ENCODE measurements at regions not wholly inside any gene's neighbourhood (a gene's known extent, or its start where the extent isn't known, plus 50 kb on each side); places are given as distances from the start of the nearest gene placed in this dataset.
"Not testable (repeated sequence)": the region's sequence is repeated elsewhere in the genome, so short reads cannot be mapped to it uniquely, and the experiment has no call there.

GRCh38 chrX:13226214-13226613 is 93.6 kb downstream of the ATXN3L start:
- DNase-seq (ENCODE audit: low read depth in 4 of 4, low spot score in 3 of 4): no peak

DNA sequence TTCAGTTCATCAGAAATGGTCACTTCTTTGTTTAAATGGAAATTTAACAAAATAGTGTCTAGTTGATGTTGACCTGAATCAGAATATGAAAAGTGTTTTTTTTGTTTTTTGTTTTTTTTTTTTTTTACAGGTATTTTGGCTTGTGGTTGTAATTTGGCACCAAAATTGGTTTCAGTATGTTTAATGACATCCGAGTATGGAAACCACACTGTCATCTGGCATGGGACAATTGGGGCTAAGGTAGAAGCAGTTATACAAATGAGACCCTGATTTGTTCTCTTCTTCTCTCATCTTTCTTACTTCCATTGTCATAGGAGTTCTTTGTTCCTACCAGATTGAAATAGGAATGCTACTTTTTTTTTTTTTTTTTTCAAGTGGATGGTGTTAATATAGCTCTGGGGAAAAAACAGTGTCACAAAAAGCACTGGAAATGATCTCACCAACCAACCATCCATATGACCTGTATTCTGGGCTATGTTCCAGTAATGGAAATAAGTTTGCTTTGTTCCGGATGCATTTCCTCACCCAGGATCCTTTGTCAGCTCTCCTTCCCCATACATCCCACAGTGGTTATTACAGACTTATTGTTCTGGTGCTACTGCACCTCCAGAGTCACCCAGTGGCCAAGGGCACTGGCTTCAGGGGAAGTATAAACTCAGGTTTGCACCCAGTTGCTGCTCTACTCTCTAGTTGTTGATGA is 95.8 kb downstream of the ATXN3L start:
- no peak for DNase-seq (ENCODE audit: low read depth in 4 of 4, low spot score in 3 of 4)

- DNase-seq (ENCODE audit: low read depth in 4 of 4, low spot score in 3 of 4): no peak
Measured at GRCh38 chrX:13220916-13221315, 98.9 kb downstream of the ATXN3L start.

DNA sequence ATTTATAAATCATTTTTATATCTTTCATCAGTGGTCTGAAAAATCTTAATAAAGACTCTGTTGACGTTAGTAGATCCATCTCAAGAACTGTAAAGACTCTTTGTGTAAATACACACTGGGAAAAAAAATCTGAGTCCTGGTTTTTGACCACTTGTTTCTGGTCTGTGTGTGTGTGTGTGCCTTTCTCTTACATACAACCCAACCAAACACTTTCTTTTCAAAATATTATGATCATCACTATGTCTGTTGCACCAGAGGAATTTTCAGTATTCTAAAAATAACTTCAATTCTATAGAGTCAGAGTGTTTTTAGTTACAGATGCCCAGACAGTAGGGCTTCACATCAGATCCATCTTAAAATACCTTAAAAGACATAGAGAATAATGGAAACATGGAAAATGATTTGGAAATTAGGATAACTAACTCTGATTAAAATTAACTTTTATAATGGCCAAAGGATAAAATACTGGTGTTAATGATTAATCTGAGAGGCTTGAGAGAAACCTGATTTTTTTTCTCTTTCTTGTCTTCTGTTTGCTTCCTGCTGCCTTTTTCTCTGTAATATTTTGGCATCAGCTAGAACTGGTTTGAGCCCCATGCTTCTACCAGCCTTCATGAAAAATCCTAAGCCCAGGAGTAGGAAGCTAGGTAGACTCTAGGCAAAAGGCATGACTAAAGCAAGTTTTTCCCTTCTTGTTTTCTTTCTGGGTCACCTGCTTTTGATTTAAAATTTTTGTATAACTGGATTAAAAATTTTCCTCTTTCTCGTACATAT is 99.7 kb downstream of the ATXN3L start:
- no peak for DNase-seq (ENCODE audit: low read depth in 4 of 4, low spot score in 3 of 4)

DNA sequence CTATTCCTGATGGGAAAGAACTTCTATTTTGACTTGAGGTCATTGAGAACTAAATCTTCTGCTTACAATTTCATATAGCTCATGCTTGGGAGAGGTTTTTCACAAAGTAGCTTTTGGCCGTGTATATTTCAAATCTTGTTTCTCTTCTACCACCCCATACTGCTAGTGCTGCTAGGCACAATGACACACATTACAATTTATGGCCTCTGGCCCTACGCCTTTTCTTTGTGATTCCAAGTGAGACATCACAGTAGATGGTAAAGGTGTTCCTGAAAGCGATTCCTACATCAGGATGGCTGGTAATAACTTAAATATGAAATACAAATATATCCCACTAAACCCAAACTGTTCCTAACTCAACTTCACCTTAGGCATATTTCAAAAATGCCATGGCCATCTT is 101.1 kb downstream of the ATXN3L start:
- no peak for DNase-seq (ENCODE audit: low read depth in 4 of 4, low spot score in 3 of 4)

DNA sequence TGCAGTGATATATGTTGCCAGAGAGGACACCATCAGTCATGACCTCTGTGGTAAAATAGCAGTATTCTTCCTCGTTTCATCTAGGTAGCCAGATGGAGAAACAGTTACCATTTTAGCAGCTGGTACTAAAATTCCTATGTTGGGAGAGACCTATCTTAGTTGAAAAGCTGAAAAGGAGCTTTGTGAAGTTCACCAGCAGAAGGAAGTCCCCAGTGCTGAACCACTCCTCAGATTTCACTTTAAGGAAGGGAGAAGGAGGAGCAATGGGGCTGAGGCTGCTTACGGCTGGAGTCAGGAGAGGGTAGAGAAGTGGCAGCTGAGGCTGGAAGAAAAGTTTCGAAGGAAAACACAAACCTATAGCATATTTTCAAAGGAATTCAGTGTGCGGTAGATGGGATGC is 103.7 kb downstream of the ATXN3L start:
- no peak for DNase-seq (ENCODE audit: low read depth in 4 of 4, low spot score in 3 of 4)

- no peak for DNase-seq (ENCODE audit: low read depth in 4 of 4, low spot score in 3 of 4)
Measured at GRCh38 chrX:13215729-13216128, 104.1 kb downstream of the ATXN3L start.

- no peak for DNase-seq (ENCODE audit: low read depth in 4 of 4, low spot score in 3 of 4)
Measured at GRCh38 chrX:13212191-13212651, 107.6 kb downstream of the ATXN3L start.

DNA sequence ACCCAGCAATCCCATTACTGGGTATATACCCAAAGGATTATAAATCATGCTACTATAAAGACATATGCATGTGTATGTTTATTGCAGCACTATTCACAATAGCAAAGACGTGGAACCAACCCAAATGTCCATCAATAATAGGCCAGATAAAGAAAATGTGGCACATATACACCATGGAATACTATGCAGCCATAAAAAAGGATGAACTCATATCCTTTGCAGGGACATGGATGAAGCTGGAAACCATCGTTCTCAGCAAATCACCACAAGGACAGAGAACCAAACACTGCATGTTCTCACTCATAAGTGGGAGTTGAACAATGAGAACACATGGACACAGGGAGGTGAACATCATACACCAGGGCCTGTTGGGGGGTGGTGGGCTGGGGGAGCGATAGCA is 109.7 kb downstream of the ATXN3L start:
- not testable (repeated sequence) for DNase-seq (ENCODE audit: low read depth in 4 of 4, low spot score in 3 of 4)

DNA sequence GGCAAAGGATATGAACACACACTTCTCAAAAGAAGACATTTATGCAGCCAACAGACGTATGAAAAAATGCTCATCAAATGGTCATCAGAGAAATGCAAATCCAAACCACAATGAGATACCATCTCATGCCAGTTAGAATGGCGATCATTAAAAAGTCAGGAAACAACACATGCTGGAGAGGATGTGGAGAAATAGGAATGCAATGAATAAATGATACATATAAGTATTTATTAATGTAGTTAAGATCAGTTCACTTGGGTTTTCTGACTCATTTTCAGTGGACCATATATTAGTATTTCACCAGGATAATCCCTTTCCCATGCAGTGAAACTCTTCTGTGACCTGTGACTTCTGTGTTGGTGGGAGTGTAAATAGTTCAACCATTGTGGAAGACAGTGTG is 110.1 kb downstream of the ATXN3L start:
- not testable (repeated sequence) for DNase-seq (ENCODE audit: low read depth in 4 of 4, low spot score in 3 of 4)

GRCh38 chrX:13208281-13208935 is 111.4 kb downstream of the ATXN3L start:
- DNase-seq (ENCODE audit: low read depth in 4 of 4, low spot score in 3 of 4): no peak

- no peak for DNase-seq (ENCODE audit: low read depth in 4 of 4, low spot score in 3 of 4)
Measured at GRCh38 chrX:13203271-13203670, 116.6 kb downstream of the ATXN3L start.

GRCh38 chrX:13201605-13202219 is 118.1 kb downstream of the ATXN3L start:
- no peak for DNase-seq (ENCODE audit: low read depth in 4 of 4, low spot score in 3 of 4)

DNA sequence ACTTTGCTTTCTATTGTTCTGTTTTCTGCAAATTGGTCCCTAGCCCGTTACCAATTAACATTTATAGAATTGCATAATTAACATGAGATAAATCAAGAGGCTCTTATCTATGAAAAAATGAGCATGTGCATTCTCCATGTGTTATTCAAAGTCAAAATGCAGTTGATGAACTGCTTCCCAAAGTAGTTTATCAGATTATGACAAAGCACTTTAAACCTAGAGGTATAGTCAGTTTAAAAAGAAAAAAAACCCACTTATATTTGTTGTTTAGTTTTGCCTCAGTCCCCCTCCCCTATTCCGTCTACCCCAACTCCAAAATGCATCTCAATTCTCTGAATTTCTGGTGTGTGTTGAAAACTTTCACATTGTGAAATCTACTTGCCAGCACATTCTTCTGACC is 119.5 kb downstream of the ATXN3L start:
- DNase-seq (ENCODE audit: low read depth in 4 of 4, low spot score in 3 of 4): no peak

DNA sequence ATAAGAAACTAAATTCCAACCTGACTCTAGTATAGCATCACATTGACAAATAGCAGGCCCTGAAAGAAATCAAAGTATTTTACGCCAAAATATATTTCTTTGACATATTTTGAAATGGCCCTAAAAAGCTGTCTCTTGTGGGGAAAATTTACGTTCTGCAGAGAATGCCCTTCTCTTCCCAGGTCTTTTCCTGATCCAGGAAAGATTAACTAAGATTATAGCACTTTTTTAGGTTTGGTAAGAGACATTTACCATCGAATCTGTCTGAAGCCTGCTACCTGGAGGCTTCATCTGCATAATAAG is 121.1 kb downstream of the ATXN3L start:
- no peak for DNase-seq (ENCODE audit: low read depth in 4 of 4, low spot score in 3 of 4)

DNA sequence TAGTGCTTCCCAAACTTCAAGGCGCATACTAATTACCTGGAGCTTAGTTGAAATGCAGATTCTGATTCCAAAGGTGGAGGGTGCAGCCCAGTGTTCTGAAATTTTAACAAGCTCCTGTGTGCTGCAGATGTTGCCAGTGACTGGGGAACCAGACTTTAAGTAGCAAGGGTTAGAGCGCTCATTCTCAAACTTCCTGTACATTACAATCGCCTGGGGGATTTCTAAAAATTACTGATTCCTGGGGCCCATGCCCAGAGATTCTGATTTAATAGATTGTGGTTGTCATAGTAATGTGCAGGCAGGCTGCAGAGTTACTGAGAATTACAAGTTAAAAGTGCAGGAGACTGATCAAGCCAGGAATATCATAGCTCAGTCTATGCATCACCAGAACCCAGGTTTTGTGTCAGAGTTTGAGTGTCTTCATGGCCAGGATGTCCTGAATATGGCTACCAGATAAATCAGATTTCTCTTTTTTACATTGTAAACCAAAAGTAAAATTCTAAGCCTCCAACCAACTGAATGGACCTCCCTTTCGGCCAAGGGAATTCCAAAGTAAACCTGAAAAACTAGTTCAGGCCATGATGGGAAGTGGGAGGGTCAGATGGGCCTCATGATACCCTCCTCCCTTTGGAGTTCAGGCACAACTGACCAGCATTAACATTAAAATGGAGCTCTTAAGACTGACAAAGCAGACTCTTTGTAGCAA is 121.6 kb downstream of the ATXN3L start:
- DNase-seq (ENCODE audit: low read depth in 4 of 4, low spot score in 3 of 4): no peak

GRCh38 chrX:13196782-13197181 is 123.1 kb downstream of the ATXN3L start:
- no peak for DNase-seq (ENCODE audit: low read depth in 4 of 4, low spot score in 3 of 4)

DNA sequence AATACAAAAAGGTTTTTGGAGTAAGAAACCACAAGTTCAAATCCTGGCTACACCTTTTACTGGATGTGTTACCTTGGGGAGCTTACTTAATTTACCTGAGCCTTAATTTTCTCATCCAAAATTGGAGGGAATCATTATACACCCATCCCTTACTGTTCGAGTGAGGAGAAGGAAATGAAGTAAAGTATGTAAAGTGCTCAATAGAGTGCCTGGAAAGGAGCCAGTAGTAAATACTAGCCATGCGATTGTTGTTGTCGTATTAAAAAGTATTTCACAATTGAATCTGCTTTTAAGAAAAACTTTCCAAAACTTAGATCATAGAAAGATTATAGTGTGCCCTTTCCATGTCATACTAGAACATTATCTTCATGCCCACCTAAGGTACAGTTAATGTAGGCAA is 124.5 kb downstream of the ATXN3L start:
- no peak for DNase-seq (ENCODE audit: low read depth in 4 of 4, low spot score in 3 of 4)

- no peak for DNase-seq (ENCODE audit: low read depth in 4 of 4, low spot score in 3 of 4)
Measured at GRCh38 chrX:13194291-13195103, 125.4 kb downstream of the ATXN3L start.

GRCh38 chrX:13190051-13190450 is 129.8 kb downstream of the ATXN3L start:
- DNase-seq (ENCODE audit: low read depth in 4 of 4, low spot score in 3 of 4): no peak

All from right renal pelvis (tissue), 4 donors.